GM12878 (cell line): ENCODE measurements at regions not wholly inside any gene's neighbourhood (a gene's known extent, or its start where the extent isn't known, plus 50 kb on each side); places are given as distances from the start of the nearest gene placed in this dataset.

Experiments used
- ATAC-seq: fragments of 200-7000 bp; cut with Tn5 transposase; 3 replicates; pipeline ENCODE4 v1.9.1; 2020; ENCODE audit warnings: mild to moderate bottlenecking, moderate library complexity
- BruUV-seq: library from RNA; stranded (reverse); fragments of 400-500 nt; replicated peaks from 2 replicates; lab custom pipeline; 2021; lab: Mats Ljungman, UMichigan
- CTCF ChIA-PET: fragments of 300-600 bp; sonication (Branson Sonifier 250); formaldehyde crosslinking; extraction: SDS; loops from one replicate; lab custom pipeline; 2021; ENCODE audit warnings: inconsistent platforms; lab: Yijun Ruan, JAX
- POLR2A ChIA-PET: fragments of 350-600 bp; formaldehyde crosslinking; extraction: SDS; loops from one replicate; lab custom pipeline; 2021; ENCODE audit warnings: inconsistent platforms; lab: Charles Lee
- RAD21 ChIA-PET: fragments of 300-600 bp; sonication (Branson Sonifier 250); formaldehyde crosslinking; loops from one replicate; lab custom pipeline; 2023; ENCODE audit warnings: antibody characterized with exemption; ENCODE audit not compliant: unreplicated experiment; lab: Charles Lee
- SMC1A ChIA-PET: fragments of 300-600 bp; sonication (Branson Sonifier 250); formaldehyde crosslinking; loops from one replicate; lab custom pipeline; 2023; ENCODE audit not compliant: unreplicated experiment, uncharacterized antibody; lab: Charles Lee
- DNase-seq: peaks from one replicate; pipeline ENCODE4 v3.0.0-alpha.2; 2011; ENCODE audit warnings: low read depth, low spot score
- FAIRE-seq: peaks from 3 replicates; lab custom pipeline; 2011; peaks lifted over from hg19 to GRCh38; lab: Jason Lieb, UNC
- H2AFZ ChIP-seq: 2 replicates; pipeline ENCODE4 v1.6.0; 2011; ENCODE audit warnings: low read depth, low read length, control low read depth; ENCODE audit not compliant: control insufficient read depth
- H3K27ac ChIP-seq: 2 replicates; pipeline ENCODE4 v1.5.1; 2011; ENCODE audit warnings: control low read depth; ENCODE audit not compliant: control insufficient read depth, insufficient read depth
- H3K27me3 ChIP-seq, 2 experiments: replicated peaks in 1 of 2; 2 replicates each; pipeline versions ENCODE4 v1.6.0 to v1.6.1; 2011; ENCODE audit warnings: low read length in 1 of 2; ENCODE audit not compliant: control insufficient read depth in 2 of 2, insufficient read depth in 2 of 2
- H3K36me3 ChIP-seq, 2 experiments: 2 replicates each; pipeline ENCODE4 v1.5.1; 2011; ENCODE audit warnings: low read length in 1 of 2; ENCODE audit not compliant: control insufficient read depth in 2 of 2, insufficient read depth in 2 of 2
- H3K4me1 ChIP-seq: 2 replicates; pipeline ENCODE4 v1.6.1; 2011; ENCODE audit warnings: mild to moderate bottlenecking, low read length, moderate library complexity, mixed read lengths; ENCODE audit not compliant: control insufficient read depth, insufficient read depth
- H3K4me2 ChIP-seq: 2 replicates; pipeline ENCODE4 v1.6.0; 2011; ENCODE audit warnings: control low read depth; ENCODE audit not compliant: control insufficient read depth, insufficient read depth
- H3K4me3 ChIP-seq: fragments of 200-600 bp; sonication (generic); 2 replicates; pipeline ENCODE4 v1.5.1; 2016
- H3K79me2 ChIP-seq: 2 replicates; pipeline ENCODE4 v1.6.0; 2011; ENCODE audit warnings: low read length; ENCODE audit not compliant: control insufficient read depth, insufficient read depth
- H3K9ac ChIP-seq: 2 replicates; pipeline ENCODE4 v1.8.0; 2011; ENCODE audit warnings: low read length, control low read depth, mixed read lengths; ENCODE audit not compliant: control insufficient read depth, insufficient read depth
- H3K9me3 ChIP-seq: replicated peaks from 3 replicates; pipeline ENCODE4 v1.5.1; 2011; ENCODE audit warnings: mild to moderate bottlenecking, low read length; ENCODE audit not compliant: control insufficient read depth, insufficient read depth
- H4K20me1 ChIP-seq: 2 replicates; pipeline ENCODE4 v1.6.0; 2011; ENCODE audit not compliant: control insufficient read depth, insufficient read depth
- CBFB ChIP-seq: IDR thresholded peaks from 2 replicates; pipeline ENCODE4 v1.6.1; 2016; ENCODE audit warnings: antibody characterized with exemption, low read depth
- CBX5 ChIP-seq: sonication (generic); IDR thresholded peaks from 2 replicates; pipeline ENCODE4 v1.6.1; 2016; ENCODE audit warnings: low read depth, moderate library complexity, mild to moderate bottlenecking, inconsistent platforms
- GABPA ChIP-seq: IDR thresholded peaks from 2 replicates; pipeline ENCODE4 v1.6.1; 2014; ENCODE audit warnings: antibody characterized with exemption, low read depth, mild to moderate bottlenecking, inconsistent platforms
- LARP7 ChIP-seq: fragments of 450-650 bp; IDR thresholded peaks from 2 replicates; pipeline ENCODE4 v1.6.1; 2017; ENCODE audit warnings: mild to moderate bottlenecking
- NFYA ChIP-seq: IDR thresholded peaks from 2 replicates; pipeline ENCODE4 v1.6.1; 2011; ENCODE audit warnings: low read depth, mild to moderate bottlenecking, low read length, improper control_type of control experiment, borderline replicate concordance
- SMC3 ChIP-seq: IDR thresholded peaks from 2 replicates; pipeline ENCODE4 v1.6.1; 2011; ENCODE audit warnings: low read length, improper control_type of control experiment, borderline replicate concordance
- TCF3 ChIP-seq: IDR thresholded peaks from 2 replicates; pipeline ENCODE4 v1.6.1; 2012; ENCODE audit warnings: low read depth, mild to moderate bottlenecking, low read length, borderline replicate concordance; ENCODE audit not compliant: insufficient read depth
- TCF7 ChIP-seq: IDR thresholded peaks from 2 replicates; pipeline ENCODE4 v1.6.1; 2014; ENCODE audit warnings: antibody characterized with exemption, borderline replicate concordance
- YY1 ChIP-seq: IDR thresholded peaks from 2 replicates; pipeline ENCODE4 v1.6.1; 2011; ENCODE audit warnings: low read depth, mild to moderate bottlenecking, low read length
- WGBS: methylation state at CpG from one replicate; pipeline ENCODE4 v1.1.6; 2016; ENCODE audit warnings: low lambda C conversion rate; ENCODE audit not compliant: insufficient replicate concordance, insufficient coverage; ENCODE audit errors: missing lambda C conversion rate; 5-methylcytosine and 5-hydroxymethylcytosine counted together
- in situ Hi-C: fragments of 300-500 bp; cut with MboI; formaldehyde crosslinking; loops from 9 replicates; pipeline ENCODE4 v1.14.3; 2018; ENCODE audit warnings: mixed read lengths
- intact Hi-C: fragments of 100-400 bp; cut with micrococcal nuclease; formaldehyde crosslinking; loops from one replicate; pipeline ENCODE4 v1.14.2; 2022; ENCODE audit not compliant: unreplicated experiment
- TF ChIP-seq, protein P1 (sequence below): fragments of 450-650 bp; IDR thresholded peaks from 2 replicates; pipeline ENCODE4 v1.6.1; 2014; ENCODE audit warnings: mild to moderate bottlenecking
- TF ChIP-seq, protein P2 (sequence below): IDR thresholded peaks from 2 replicates; pipeline ENCODE4 v1.6.1; 2012; ENCODE audit warnings: low read depth, low read length, improper control_type of control experiment
- TF ChIP-seq, protein P3 (sequence below): fragments of 450-650 bp; IDR thresholded peaks from 2 replicates; pipeline ENCODE4 v1.6.1; 2017; ENCODE audit warnings: low read depth, mild to moderate bottlenecking, moderate library complexity

DNA sequence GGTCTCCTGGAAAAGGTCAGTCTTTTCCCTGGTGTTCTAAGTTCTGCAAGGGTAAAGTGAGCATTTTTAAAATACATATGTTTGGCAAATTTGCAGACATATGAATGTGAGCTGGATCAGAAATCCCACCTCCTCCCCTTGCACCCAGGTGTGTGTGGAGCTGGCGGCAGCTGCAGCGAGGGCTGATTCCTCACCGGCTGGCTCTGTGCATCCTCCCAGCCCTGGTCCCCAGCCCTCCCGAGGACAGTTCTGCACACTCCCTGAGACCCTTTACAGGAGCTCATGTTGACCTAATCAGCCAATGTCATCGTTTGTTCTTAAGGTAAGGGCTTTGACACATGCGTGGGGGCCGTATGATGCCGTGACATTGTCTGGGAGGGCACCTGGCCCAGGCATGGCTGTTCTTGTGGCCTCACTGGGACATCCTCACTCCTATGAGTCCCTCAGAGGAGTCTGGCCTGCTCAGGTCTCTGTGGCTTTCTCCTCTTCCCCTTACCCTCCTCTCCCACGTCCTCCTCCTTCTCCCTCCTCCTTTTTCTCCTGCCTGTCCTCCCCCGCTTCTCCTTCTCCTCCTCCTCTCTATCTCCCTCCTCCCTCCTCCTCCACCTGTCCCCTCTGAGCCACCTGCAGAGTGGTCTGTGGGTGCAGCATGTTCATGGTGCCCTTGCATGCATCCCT is 289.2 kb upstream of the SFSWAP start:
- no peaks in the 10 kb centered on the region for H3K36me3 ChIP-seq
- H3K9ac ChIP-seq, result no peak overlapping the region
- 57% methylated on average over 10 of the region's 10 CpGs for WGBS
- H3K27ac ChIP-seq, result no peak overlapping the region
- CTCF ChIA-PET, result no interaction called here
- in situ Hi-C loops, result no loop called here
- no peak overlapping the region for H3K4me3 ChIP-seq
- intact Hi-C loops, result no loop called here
- no peak overlapping the region for H2AFZ ChIP-seq
- no peak overlapping the region for H3K4me2 ChIP-seq
- no peaks in the 10 kb centered on the region for H3K4me1 ChIP-seq
- no TSS peak for BruUV-seq
- POLR2A ChIA-PET, result interaction anchor here (0.5 kb wide), 1 partner anchor 17 kb away, joined by 4 read pairs; no protein-coding TSS in a partner anchor
- 0 out of 4 replicates have a peak, but pooled peaks cover 0 to 3% of the 10 kb centered on the region in 2 experiments for H3K27me3 ChIP-seq
- H4K20me1 ChIP-seq, result no peaks in the 10 kb centered on the region; the same call in 1 of the 2 replicates
- RAD21 ChIA-PET, result no interaction called here
- no peaks in the 10 kb centered on the region; the same call in 2 of the 3 replicates for H3K9me3 ChIP-seq
- ATAC-seq (no peak), FAIRE-seq (no peak), DNase-seq (no peak)
- SMC1A ChIA-PET, result no interaction called here
- no peaks in the 10 kb centered on the region for H3K79me2 ChIP-seq
- TF ChIP-seq, protein P1, sequence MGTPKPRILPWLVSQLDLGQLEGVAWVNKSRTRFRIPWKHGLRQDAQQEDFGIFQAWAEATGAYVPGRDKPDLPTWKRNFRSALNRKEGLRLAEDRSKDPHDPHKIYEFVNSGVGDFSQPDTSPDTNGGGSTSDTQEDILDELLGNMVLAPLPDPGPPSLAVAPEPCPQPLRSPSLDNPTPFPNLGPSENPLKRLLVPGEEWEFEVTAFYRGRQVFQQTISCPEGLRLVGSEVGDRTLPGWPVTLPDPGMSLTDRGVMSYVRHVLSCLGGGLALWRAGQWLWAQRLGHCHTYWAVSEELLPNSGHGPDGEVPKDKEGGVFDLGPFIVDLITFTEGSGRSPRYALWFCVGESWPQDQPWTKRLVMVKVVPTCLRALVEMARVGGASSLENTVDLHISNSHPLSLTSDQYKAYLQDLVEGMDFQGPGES, result no peak
- TF ChIP-seq SMC3 (no peak), NFYA (no peak), TCF3 (no peak), CBFB (no peak), GABPA (no peak), LARP7 (no peak), CBX5 (no peak), YY1 (no peak), TCF7 (no peak)
- TF ChIP-seq, protein P2, sequence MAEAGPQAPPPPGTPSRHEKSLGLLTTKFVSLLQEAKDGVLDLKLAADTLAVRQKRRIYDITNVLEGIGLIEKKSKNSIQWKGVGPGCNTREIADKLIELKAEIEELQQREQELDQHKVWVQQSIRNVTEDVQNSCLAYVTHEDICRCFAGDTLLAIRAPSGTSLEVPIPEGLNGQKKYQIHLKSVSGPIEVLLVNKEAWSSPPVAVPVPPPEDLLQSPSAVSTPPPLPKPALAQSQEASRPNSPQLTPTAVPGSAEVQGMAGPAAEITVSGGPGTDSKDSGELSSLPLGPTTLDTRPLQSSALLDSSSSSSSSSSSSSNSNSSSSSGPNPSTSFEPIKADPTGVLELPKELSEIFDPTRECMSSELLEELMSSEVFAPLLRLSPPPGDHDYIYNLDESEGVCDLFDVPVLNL, result no peak
- TF ChIP-seq, protein P3, sequence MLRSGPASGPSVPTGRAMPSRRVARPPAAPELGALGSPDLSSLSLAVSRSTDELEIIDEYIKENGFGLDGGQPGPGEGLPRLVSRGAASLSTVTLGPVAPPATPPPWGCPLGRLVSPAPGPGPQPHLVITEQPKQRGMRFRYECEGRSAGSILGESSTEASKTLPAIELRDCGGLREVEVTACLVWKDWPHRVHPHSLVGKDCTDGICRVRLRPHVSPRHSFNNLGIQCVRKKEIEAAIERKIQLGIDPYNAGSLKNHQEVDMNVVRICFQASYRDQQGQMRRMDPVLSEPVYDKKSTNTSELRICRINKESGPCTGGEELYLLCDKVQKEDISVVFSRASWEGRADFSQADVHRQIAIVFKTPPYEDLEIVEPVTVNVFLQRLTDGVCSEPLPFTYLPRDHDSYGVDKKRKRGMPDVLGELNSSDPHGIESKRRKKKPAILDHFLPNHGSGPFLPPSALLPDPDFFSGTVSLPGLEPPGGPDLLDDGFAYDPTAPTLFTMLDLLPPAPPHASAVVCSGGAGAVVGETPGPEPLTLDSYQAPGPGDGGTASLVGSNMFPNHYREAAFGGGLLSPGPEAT, result no peak
